H9 (cell line): ENCODE measurements at regions not wholly inside any gene's neighbourhood (a gene's known extent, or its start where the extent isn't known, plus 50 kb on each side); places are given as distances from the start of the nearest gene placed in this dataset.

Experiments used
- DNase-seq: peaks from one replicate; pipeline ENCODE4 v3.0.0-alpha.2; 2017
- H2AFZ ChIP-seq: one replicate; pipeline ENCODE4 v1.6.1; 2013; ENCODE audit warnings: mild to moderate bottlenecking, low read length, control low read depth, moderate library complexity
- H2AK5ac ChIP-seq: 2 replicates; pipeline ENCODE4 v1.6.1; 2013; ENCODE audit warnings: low read length, control low read depth, mixed read lengths; ENCODE audit not compliant: insufficient read length
- H2BK120ac ChIP-seq: one replicate; pipeline ENCODE4 v1.6.1; 2013; ENCODE audit warnings: low read depth, mild to moderate bottlenecking, low read length, control low read depth, inconsistent platforms; ENCODE audit not compliant: poor library complexity, severe bottlenecking
- H2BK12ac ChIP-seq: 2 replicates; pipeline ENCODE4 v1.6.1; 2013; ENCODE audit warnings: low read length, control low read depth, mixed read lengths, low read depth; ENCODE audit not compliant: insufficient read length
- H2BK15ac ChIP-seq: 2 replicates; pipeline ENCODE4 v1.6.1; 2013; ENCODE audit warnings: low read depth, low read length, control low read depth
- H2BK20ac ChIP-seq: one replicate; pipeline ENCODE4 v1.6.1; 2013; ENCODE audit warnings: low read depth, mild to moderate bottlenecking, low read length, control low read depth, inconsistent platforms; ENCODE audit not compliant: poor library complexity, severe bottlenecking
- H2BK5ac ChIP-seq: 2 replicates; pipeline ENCODE4 v1.6.1; 2013; ENCODE audit warnings: low read length, control low read depth, mixed read lengths; ENCODE audit not compliant: insufficient read length
- H3K14ac ChIP-seq: 2 replicates; pipeline ENCODE4 v1.6.1; 2013; ENCODE audit warnings: low read length, control low read depth; ENCODE audit not compliant: insufficient read depth
- H3K18ac ChIP-seq: 2 replicates; pipeline ENCODE4 v1.6.1; 2013; ENCODE audit warnings: low read depth, mild to moderate bottlenecking, mixed read lengths, low read length, control low read depth; ENCODE audit not compliant: insufficient read length
- H3K23ac ChIP-seq: 2 replicates; pipeline ENCODE4 v1.6.1; 2013; ENCODE audit warnings: low read length, control low read depth, mixed read lengths, low read depth; ENCODE audit not compliant: insufficient read length
- H3K23me2 ChIP-seq: 2 replicates; pipeline ENCODE4 v1.6.1; 2013; ENCODE audit warnings: low read depth, mild to moderate bottlenecking, mixed read lengths, low read length, control low read depth; ENCODE audit not compliant: insufficient read length, poor library complexity, severe bottlenecking
- H3K27ac ChIP-seq: 2 replicates; pipeline ENCODE4 v1.5.1; 2013; ENCODE audit warnings: low read length, control low read depth, mixed read lengths, low read depth; ENCODE audit not compliant: insufficient read length
- H3K27me3 ChIP-seq: 2 replicates; pipeline ENCODE4 v1.6.1; 2013; ENCODE audit warnings: low read length, control low read depth, inconsistent platforms; ENCODE audit not compliant: insufficient read depth
- H3K4ac ChIP-seq: 2 replicates; pipeline ENCODE4 v1.6.1; 2013; ENCODE audit warnings: low read depth, mild to moderate bottlenecking, control low read depth, inconsistent platforms, low read length, moderate library complexity
- H3K4me1 ChIP-seq: 2 replicates; pipeline ENCODE4 v1.6.1; 2013; ENCODE audit warnings: low read length, control low read depth, inconsistent platforms; ENCODE audit not compliant: insufficient read depth
- H3K4me2 ChIP-seq: 2 replicates; pipeline ENCODE4 v1.6.1; 2013; ENCODE audit warnings: low read length, control low read depth, mixed read lengths; ENCODE audit not compliant: insufficient read length, insufficient read depth
- H3K56ac ChIP-seq: 2 replicates; pipeline ENCODE4 v1.6.1; 2013; ENCODE audit warnings: low read depth, mild to moderate bottlenecking, mixed read lengths, low read length, control low read depth; ENCODE audit not compliant: insufficient read length
- H3K79me1 ChIP-seq: 2 replicates; pipeline ENCODE4 v1.6.1; 2013; ENCODE audit warnings: low read depth, mild to moderate bottlenecking, moderate library complexity, low read length, control low read depth, inconsistent platforms; ENCODE audit not compliant: insufficient read depth, poor library complexity, severe bottlenecking
- H3K79me2 ChIP-seq: 2 replicates; pipeline ENCODE4 v1.6.1; 2013; ENCODE audit warnings: low read length, control low read depth, inconsistent platforms; ENCODE audit not compliant: insufficient read depth
- H3K9ac ChIP-seq: 2 replicates; pipeline ENCODE4 v1.6.1; 2013; ENCODE audit warnings: low read length, control low read depth, mixed read lengths; ENCODE audit not compliant: insufficient read length; ENCODE audit errors: extremely low read depth
- H3K9me3 ChIP-seq: one replicate; pipeline ENCODE4 v1.6.1; 2013; ENCODE audit warnings: low read depth, low read length, inconsistent platforms; ENCODE audit not compliant: control insufficient read depth
- H3T11ph ChIP-seq: one replicate; pipeline ENCODE4 v1.6.1; 2013; ENCODE audit warnings: mild to moderate bottlenecking, low read length, control low read depth, inconsistent platforms
- H4K20me1 ChIP-seq: one replicate; pipeline ENCODE4 v1.6.1; 2013; ENCODE audit not compliant: control insufficient read depth, insufficient read length, insufficient read depth
- H4K5ac ChIP-seq: 2 replicates; pipeline ENCODE4 v1.6.1; 2013; ENCODE audit warnings: low read depth, mild to moderate bottlenecking, mixed read lengths, low read length, control low read depth; ENCODE audit not compliant: insufficient read length
- H4K8ac ChIP-seq: replicated peaks from 2 replicates; pipeline ENCODE4 v1.6.1; 2013; ENCODE audit warnings: low read length, control low read depth, mixed read lengths, low read depth; ENCODE audit not compliant: insufficient read length
- H4K91ac ChIP-seq: 2 replicates; pipeline ENCODE4 v1.6.1; 2013; ENCODE audit warnings: low read depth, mild to moderate bottlenecking, moderate library complexity, mixed read lengths, low read length, control low read depth; ENCODE audit not compliant: insufficient read length
- H3K27ac Mint-ChIP-seq, 3 experiments: 2 replicates in 2 of 3; 3 replicates in 1 of 3; pipeline ENCODE4 v1.8.0; 2020 to 2021; ENCODE audit warnings: mixed read lengths in 3 of 3, mild to moderate bottlenecking in 1 of 3, moderate library complexity in 1 of 3
- H3K27me3 Mint-ChIP-seq: 2 replicates; pipeline ENCODE4 v1.8.0; 2021; ENCODE audit warnings: low read depth, mild to moderate bottlenecking, moderate library complexity, mixed read lengths
- H3K36me3 Mint-ChIP-seq, 3 experiments: 2 replicates in 2 of 3; 3 replicates in 1 of 3; pipeline ENCODE4 v1.8.0; 2020 to 2021; ENCODE audit warnings: low read depth in 3 of 3, mixed read lengths in 3 of 3; ENCODE audit not compliant: insufficient read depth in 1 of 3
- H3K4me1 Mint-ChIP-seq, 2 experiments: 2 replicates each; pipeline ENCODE4 v1.8.0; 2020; ENCODE audit warnings: mixed read lengths in 2 of 2
- H3K4me3 Mint-ChIP-seq, 2 experiments: 2 replicates in 1 of 2; 3 replicates in 1 of 2; pipeline ENCODE4 v1.8.0; 2020 to 2021; ENCODE audit warnings: mild to moderate bottlenecking in 2 of 2, mixed read lengths in 2 of 2, moderate library complexity in 1 of 2
- H3K9me3 Mint-ChIP-seq, 2 experiments: 2 replicates in 1 of 2; 3 replicates in 1 of 2; pipeline ENCODE4 v1.8.0; 2020; ENCODE audit warnings: mild to moderate bottlenecking in 2 of 2, mixed read lengths in 2 of 2, moderate library complexity in 1 of 2
- WGBS: extraction: QIAGEN DNeasy Blood & Tissue Kit; methylation state at CpG from one replicate; pipeline ENCODE4 v1.1.7; 2013; ENCODE audit warnings: missing lambda C conversion rate, low lambda C conversion rate, mixed read lengths; ENCODE audit not compliant: insufficient read length; ENCODE audit errors: extremely low coverage; 5-methylcytosine and 5-hydroxymethylcytosine counted together
- TF ChIP-seq, protein P1 (sequence below): fragments of 200-600 bp; sonication (generic); conservative IDR thresholded peaks from 3 replicates; pipeline ENCODE4 v1.8.0; 2021; ENCODE audit warnings: antibody characterized with exemption, mild to moderate bottlenecking

- no peak overlapping the region for H3K18ac ChIP-seq
- H3K9ac ChIP-seq = no peak overlapping the region
- no peak overlapping the region for H2BK5ac ChIP-seq
- no peak overlapping the region for H3T11ph ChIP-seq
- no peak overlapping the region for H2BK120ac ChIP-seq
- TF ChIP-seq, protein P1, sequence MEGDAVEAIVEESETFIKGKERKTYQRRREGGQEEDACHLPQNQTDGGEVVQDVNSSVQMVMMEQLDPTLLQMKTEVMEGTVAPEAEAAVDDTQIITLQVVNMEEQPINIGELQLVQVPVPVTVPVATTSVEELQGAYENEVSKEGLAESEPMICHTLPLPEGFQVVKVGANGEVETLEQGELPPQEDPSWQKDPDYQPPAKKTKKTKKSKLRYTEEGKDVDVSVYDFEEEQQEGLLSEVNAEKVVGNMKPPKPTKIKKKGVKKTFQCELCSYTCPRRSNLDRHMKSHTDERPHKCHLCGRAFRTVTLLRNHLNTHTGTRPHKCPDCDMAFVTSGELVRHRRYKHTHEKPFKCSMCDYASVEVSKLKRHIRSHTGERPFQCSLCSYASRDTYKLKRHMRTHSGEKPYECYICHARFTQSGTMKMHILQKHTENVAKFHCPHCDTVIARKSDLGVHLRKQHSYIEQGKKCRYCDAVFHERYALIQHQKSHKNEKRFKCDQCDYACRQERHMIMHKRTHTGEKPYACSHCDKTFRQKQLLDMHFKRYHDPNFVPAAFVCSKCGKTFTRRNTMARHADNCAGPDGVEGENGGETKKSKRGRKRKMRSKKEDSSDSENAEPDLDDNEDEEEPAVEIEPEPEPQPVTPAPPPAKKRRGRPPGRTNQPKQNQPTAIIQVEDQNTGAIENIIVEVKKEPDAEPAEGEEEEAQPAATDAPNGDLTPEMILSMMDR = no peak
- H3K27ac ChIP-seq = no peak overlapping the region
- no peak overlapping the region for H4K5ac ChIP-seq
- H2BK20ac ChIP-seq = no peak overlapping the region
- Mint-ChIP-seq H3K9me3 (peaks cover 34 to 43% of the 10 kb centered on the region in 2 experiments), H3K4me3 (no peak overlapping the region), H3K27me3 (no peaks in the 10 kb centered on the region), H3K27ac (no peak overlapping the region), H3K36me3 (peaks cover 0 to 8% (median 2%) of the 10 kb centered on the region in 3 experiments; a peak in 4 of 7 replicates), H3K4me1 (no peaks in the 10 kb centered on the region)
- no peaks in the 10 kb centered on the region for H3K27me3 ChIP-seq
- no peak overlapping the region for H2BK12ac ChIP-seq
- no peak overlapping the region for H2AFZ ChIP-seq
- no peak overlapping the region for H3K56ac ChIP-seq
- H3K23me2 ChIP-seq = no peaks in the 10 kb centered on the region
- no peaks in the 10 kb centered on the region for H3K79me2 ChIP-seq
- no peak overlapping the region for H3K23ac ChIP-seq
- H3K14ac ChIP-seq = no peak overlapping the region
- no peak for DNase-seq
- no peak overlapping the region for H3K4me2 ChIP-seq
- H4K8ac ChIP-seq = no peak overlapping the region
- H2AK5ac ChIP-seq = no peak overlapping the region
- no peak overlapping the region for H4K91ac ChIP-seq
- no peaks in the 10 kb centered on the region for H3K9me3 ChIP-seq
- no peaks in the 10 kb centered on the region for H4K20me1 ChIP-seq
- no CpG with 5 or more reads among the region's 4 CpGs for WGBS
- H3K79me1 ChIP-seq = no peaks in the 10 kb centered on the region
- H2BK15ac ChIP-seq = no peak overlapping the region
- H3K4me1 ChIP-seq = no peaks in the 10 kb centered on the region
- H3K4ac ChIP-seq = no peak overlapping the region
Measured at GRCh38 chr12:33192226-33192625, 247.4 kb downstream of the SYT10 start.
